ENCODE measurements at regions not wholly inside any gene's neighbourhood (a gene's known extent, or its start where the extent isn't known, plus 50 kb on each side); places are given as distances from the start of the nearest gene placed in this dataset.
A peak's percentile ranks its signal among the peaks of the same experiment; 100 is the strongest.

- Histone ChIP-seq H3K4me3 (ENCODE audit: control insufficient read depth in 2 of 3, extremely low read depth in 1 of 3, insufficient read depth in 2 of 3, low read depth in 1 of 3, low read length in 3 of 3) (no peak overlapping the region), H4K20me1 (ENCODE audit: control insufficient read depth, extremely low read depth, insufficient read depth, low read length) (no peaks in the 10 kb centered on the region), H3K9ac (ENCODE audit: control insufficient read depth, extremely low read depth, insufficient read depth, low read length) (no peak overlapping the region), H3K27ac (ENCODE audit: control insufficient read depth, insufficient read depth, low read length) (no peak overlapping the region), H2AFZ (ENCODE audit: control insufficient read depth, low read length) (no peak overlapping the region), H3K4me2 (ENCODE audit: control insufficient read depth, extremely low read depth, insufficient read depth, low read depth, low read length) (no peak overlapping the region), H3K4me1 (ENCODE audit: control insufficient read depth, extremely low read depth, insufficient read depth, low read length) (peaks cover 60% of the 10 kb centered on the region), H3K36me3 (ENCODE audit: control insufficient read depth in 2 of 2, extremely low read depth in 1 of 2, insufficient read depth in 2 of 2, low read length in 2 of 2) (no peaks in the 10 kb centered on the region), H3K27me3 (ENCODE audit: control insufficient read depth, extremely low read depth, insufficient read depth, low read length) (no peaks in the 10 kb centered on the region), H3K79me2 (ENCODE audit: control insufficient read depth, insufficient read depth, low read length) (no peaks in the 10 kb centered on the region), H3K9me3 (ENCODE audit: control insufficient read depth, low read depth, low read length) (no peaks in the 10 kb centered on the region), H3K9me1 (ENCODE audit: control insufficient read depth, extremely low read depth, insufficient read depth, low read length) (no peaks in the 10 kb centered on the region)
- DNase-seq (ENCODE audit: low read depth, low spot score) = no peak
- dilution Hi-C loops (cut with MboI; ENCODE audit: extremely low pct_ligation_motif_present, low sequenced_read_pairs) = no loop called here
- TF ChIP-seq, protein P1, sequence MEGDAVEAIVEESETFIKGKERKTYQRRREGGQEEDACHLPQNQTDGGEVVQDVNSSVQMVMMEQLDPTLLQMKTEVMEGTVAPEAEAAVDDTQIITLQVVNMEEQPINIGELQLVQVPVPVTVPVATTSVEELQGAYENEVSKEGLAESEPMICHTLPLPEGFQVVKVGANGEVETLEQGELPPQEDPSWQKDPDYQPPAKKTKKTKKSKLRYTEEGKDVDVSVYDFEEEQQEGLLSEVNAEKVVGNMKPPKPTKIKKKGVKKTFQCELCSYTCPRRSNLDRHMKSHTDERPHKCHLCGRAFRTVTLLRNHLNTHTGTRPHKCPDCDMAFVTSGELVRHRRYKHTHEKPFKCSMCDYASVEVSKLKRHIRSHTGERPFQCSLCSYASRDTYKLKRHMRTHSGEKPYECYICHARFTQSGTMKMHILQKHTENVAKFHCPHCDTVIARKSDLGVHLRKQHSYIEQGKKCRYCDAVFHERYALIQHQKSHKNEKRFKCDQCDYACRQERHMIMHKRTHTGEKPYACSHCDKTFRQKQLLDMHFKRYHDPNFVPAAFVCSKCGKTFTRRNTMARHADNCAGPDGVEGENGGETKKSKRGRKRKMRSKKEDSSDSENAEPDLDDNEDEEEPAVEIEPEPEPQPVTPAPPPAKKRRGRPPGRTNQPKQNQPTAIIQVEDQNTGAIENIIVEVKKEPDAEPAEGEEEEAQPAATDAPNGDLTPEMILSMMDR (optimal IDR thresholded peaks at IDR 0.05 in 1 of 3, IDR thresholded peaks at IDR 0.05 in 1 of 3, conservative IDR thresholded peaks at IDR 0.05 in 1 of 3; ENCODE audit: extremely low read depth in 1 of 3, insufficient read depth in 2 of 3, low read length in 3 of 3) = no peak
- no peak for TF ChIP-seq EZH2 (IDR thresholded peaks at IDR 0.05; ENCODE audit: low read length)
- peak; percentile 34 for FAIRE-seq
These were observed 111.6 kb downstream of the MATN1 start for GRCh38 chr1:30611741-30612309.

DNA sequence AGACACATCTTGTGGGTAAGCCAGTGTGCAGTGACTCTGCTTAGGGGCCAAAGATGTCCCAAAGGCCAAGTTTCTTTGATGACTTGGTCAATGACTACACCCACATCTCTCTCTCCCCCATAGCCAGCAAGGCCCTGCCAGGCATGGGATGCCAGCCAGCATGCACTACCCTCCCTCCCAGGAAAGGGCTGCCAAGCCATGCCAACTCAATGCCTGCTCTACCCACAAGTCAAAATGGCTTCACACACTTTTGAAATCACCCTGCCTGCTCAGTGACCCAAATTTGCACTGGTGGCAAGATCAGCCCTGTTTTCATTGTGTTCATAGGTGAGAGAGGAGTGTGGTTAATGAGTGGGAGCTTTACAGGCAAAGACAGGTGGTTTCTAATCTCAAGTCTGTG is 112.5 kb downstream of the MATN1 start:
- no peak overlapping the region for H2AFZ ChIP-seq (ENCODE audit: control insufficient read depth, low read length)
- no peak for TF ChIP-seq EZH2 (IDR thresholded peaks at IDR 0.05; ENCODE audit: low read length)
- TF ChIP-seq, protein P1 (optimal IDR thresholded peaks at IDR 0.05 in 1 of 3, IDR thresholded peaks at IDR 0.05 in 1 of 3, conservative IDR thresholded peaks at IDR 0.05 in 1 of 3; ENCODE audit: extremely low read depth in 1 of 3, insufficient read depth in 2 of 3, low read length in 3 of 3) = no peak
- H3K27ac ChIP-seq (ENCODE audit: control insufficient read depth, insufficient read depth, low read length) = no peak overlapping the region
- H3K36me3 ChIP-seq (ENCODE audit: control insufficient read depth in 2 of 2, extremely low read depth in 1 of 2, insufficient read depth in 2 of 2, low read length in 2 of 2) = no peaks in the 10 kb centered on the region
- no peak overlapping the region for H3K4me2 ChIP-seq (ENCODE audit: control insufficient read depth, extremely low read depth, insufficient read depth, low read depth, low read length)
- H3K9me1 ChIP-seq (ENCODE audit: control insufficient read depth, extremely low read depth, insufficient read depth, low read length) = no peaks in the 10 kb centered on the region
- no peak overlapping the region for H3K4me3 ChIP-seq (ENCODE audit: control insufficient read depth in 2 of 3, extremely low read depth in 1 of 3, insufficient read depth in 2 of 3, low read depth in 1 of 3, low read length in 3 of 3)
- no peaks in the 10 kb centered on the region for H3K27me3 ChIP-seq (ENCODE audit: control insufficient read depth, extremely low read depth, insufficient read depth, low read length)
- dilution Hi-C loops (cut with MboI; ENCODE audit: extremely low pct_ligation_motif_present, low sequenced_read_pairs) = no loop called here
- DNase-seq (ENCODE audit: low read depth, low spot score) = no peak
- no peak overlapping the region for H3K9ac ChIP-seq (ENCODE audit: control insufficient read depth, extremely low read depth, insufficient read depth, low read length)
- H4K20me1 ChIP-seq (ENCODE audit: control insufficient read depth, extremely low read depth, insufficient read depth, low read length) = no peaks in the 10 kb centered on the region
- no peaks in the 10 kb centered on the region for H3K9me3 ChIP-seq (ENCODE audit: control insufficient read depth, low read depth, low read length)
- no peaks in the 10 kb centered on the region for H3K79me2 ChIP-seq (ENCODE audit: control insufficient read depth, insufficient read depth, low read length)
- H3K4me1 ChIP-seq (ENCODE audit: control insufficient read depth, extremely low read depth, insufficient read depth, low read length) = peaks cover 51% of the 10 kb centered on the region
- FAIRE-seq = no peak

Data from keratinocyte (primary cell).